Stimulated activated CD4-positive, alpha-beta T cell treated with anti-CD3 and anti-CD28 coated beads, Interleukin-4, amount 100 ng/mL, for 24 hours (primary cell): ENCODE measurements at regions not wholly inside any gene's neighbourhood (a gene's known extent, or its start where the extent isn't known, plus 50 kb on each side); places are given as distances from the start of the nearest gene placed in this dataset.
"Not testable (repeated sequence)": the region's sequence is repeated elsewhere in the genome, so short reads cannot be mapped to it uniquely, and the experiment has no call there.

Source experiments
- DNase-seq: peaks from one replicate; pipeline ENCODE4 v3.0.0-alpha.2; 2020

- DNase-seq, result no peak
These were observed 1230.3 kb downstream of the DIAPH3 start for GRCh38 chr13:58933475-58933874.

- DNase-seq, result no peak
These were observed 1228.0 kb downstream of the DIAPH3 start for GRCh38 chr13:58935689-58936088.

GRCh38 chr13:58946274-58946673 is 1217.5 kb downstream of the DIAPH3 start:
- no peak for DNase-seq

GRCh38 chr13:58949646-58950045 is 1214.1 kb downstream of the DIAPH3 start:
- no peak for DNase-seq

GRCh38 chr13:58950911-58951310 is 1212.8 kb downstream of the DIAPH3 start:
- no peak for DNase-seq

- no peak for DNase-seq
These were observed 1210.1 kb downstream of the DIAPH3 start for GRCh38 chr13:58953638-58954037.

- no peak for DNase-seq
These were observed 1208.0 kb downstream of the DIAPH3 start for GRCh38 chr13:58955546-58956385.

GRCh38 chr13:58958097-58958496 is 1205.6 kb downstream of the DIAPH3 start:
- DNase-seq, result not testable (repeated sequence)

GRCh38 chr13:58960888-58961287 is 1202.8 kb downstream of the DIAPH3 start:
- no peak for DNase-seq

GRCh38 chr13:58963321-58963720 is 1200.4 kb downstream of the DIAPH3 start:
- no peak for DNase-seq

GRCh38 chr13:58964048-58964447 is 1199.7 kb downstream of the DIAPH3 start:
- DNase-seq, result no peak

GRCh38 chr13:58977085-58977484 is 1186.6 kb downstream of the DIAPH3 start:
- no peak for DNase-seq

GRCh38 chr13:58978331-58978730 is 1185.4 kb downstream of the DIAPH3 start:
- DNase-seq, result no peak

GRCh38 chr13:58979851-58980250 is 1183.9 kb downstream of the DIAPH3 start:
- DNase-seq, result no peak

- DNase-seq, result no peak
These were observed 1177.9 kb downstream of the DIAPH3 start for GRCh38 chr13:58985845-58986244.

GRCh38 chr13:58989556-58989955 is 1174.2 kb downstream of the DIAPH3 start:
- no peak for DNase-seq

GRCh38 chr13:58991826-58992477 is 1171.8 kb downstream of the DIAPH3 start:
- DNase-seq, result no peak

- no peak for DNase-seq
These were observed 1171.2 kb downstream of the DIAPH3 start for GRCh38 chr13:58992478-58993042.

- no peak for DNase-seq
These were observed 1169.7 kb downstream of the DIAPH3 start for GRCh38 chr13:58994077-58994476.

- DNase-seq, result no peak
These were observed 1169.0 kb downstream of the DIAPH3 start for GRCh38 chr13:58994777-58995176.

GRCh38 chr13:58998716-58999115 is 1165.0 kb downstream of the DIAPH3 start:
- no peak for DNase-seq

GRCh38 chr13:58999851-59000250 is 1163.9 kb downstream of the DIAPH3 start:
- no peak for DNase-seq

- no peak for DNase-seq
These were observed 1163.0 kb downstream of the DIAPH3 start for GRCh38 chr13:59000770-59001169.

GRCh38 chr13:59012731-59013130 is 1151.0 kb downstream of the DIAPH3 start:
- no peak for DNase-seq
